H4 (cell line): ENCODE measurements at regions not wholly inside any gene's neighbourhood (a gene's known extent, or its start where the extent isn't known, plus 50 kb on each side); places are given as distances from the start of the nearest gene placed in this dataset.

Source experiments
- DNase-seq: peaks from one replicate; pipeline ENCODE4 v3.0.0-alpha.2; 2015; ENCODE audit warnings: low spot score

DNA sequence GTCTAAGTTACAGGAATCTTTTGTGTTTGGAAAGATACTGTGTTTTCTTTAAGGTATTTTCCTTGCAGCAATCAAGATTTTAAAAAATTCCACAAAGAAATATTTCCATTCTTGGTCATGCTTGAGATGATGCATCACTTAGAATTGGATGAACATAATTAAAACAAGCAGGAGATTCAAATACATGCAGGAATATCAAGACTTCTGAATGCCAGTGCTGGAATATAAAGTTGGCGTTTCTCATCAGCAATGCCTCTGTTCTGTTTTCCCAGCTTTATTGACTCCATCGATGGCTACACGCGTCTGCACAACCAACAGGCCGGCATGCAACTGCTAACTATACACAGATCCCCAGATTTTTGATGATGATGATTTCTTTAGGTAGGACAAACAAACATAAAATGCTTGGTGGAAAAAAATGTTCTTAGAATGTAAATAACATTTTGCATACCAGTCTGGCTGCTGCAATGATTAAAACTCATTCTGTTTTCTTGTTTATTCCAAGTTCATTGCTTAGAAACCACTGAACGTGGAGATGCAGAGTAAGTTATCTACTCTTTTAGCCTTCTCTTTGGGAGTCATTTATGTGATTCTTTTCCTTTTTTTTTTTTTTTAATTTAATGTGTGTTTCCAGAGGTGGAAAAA, 91.3 kb upstream of the FAM171A1 start:
- DNase-seq = no peak

DNA sequence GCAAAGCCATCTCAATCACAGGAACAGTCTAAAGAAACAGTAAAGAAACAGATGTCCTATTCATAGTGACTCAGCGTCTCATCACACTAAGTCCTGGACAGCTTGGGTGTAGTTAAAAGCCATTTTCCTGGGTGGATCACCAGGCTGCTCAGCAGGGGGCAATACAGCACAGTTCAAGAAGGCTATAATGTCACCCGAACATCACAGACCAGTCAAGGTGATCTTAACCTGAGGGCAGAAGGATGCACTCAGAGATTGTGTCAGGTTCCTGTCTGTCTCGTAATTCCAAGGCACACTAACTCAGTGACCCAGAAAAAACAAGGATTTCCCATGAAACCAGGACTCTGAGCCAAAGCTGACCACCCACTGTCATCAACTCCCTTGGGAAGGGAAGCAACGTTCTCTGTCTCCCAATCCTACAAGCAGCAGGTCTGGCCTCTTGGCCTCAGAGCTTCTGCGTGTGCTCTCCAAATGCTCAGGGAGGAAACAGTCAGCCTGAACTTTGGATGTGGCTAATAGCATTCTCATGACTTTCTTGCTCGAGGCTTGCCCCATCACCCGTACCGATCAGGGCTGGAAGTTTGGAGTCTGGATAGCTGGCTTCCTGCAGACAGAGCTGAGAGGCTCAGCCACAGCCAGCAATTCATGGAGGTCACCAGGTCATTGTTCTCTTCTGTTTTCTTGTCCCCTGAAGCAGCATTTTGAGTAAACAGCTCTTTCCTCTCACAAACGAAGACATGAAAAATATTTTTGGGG, 90.4 kb upstream of the FAM171A1 start:
- DNase-seq = peak; percentile 46

DNA sequence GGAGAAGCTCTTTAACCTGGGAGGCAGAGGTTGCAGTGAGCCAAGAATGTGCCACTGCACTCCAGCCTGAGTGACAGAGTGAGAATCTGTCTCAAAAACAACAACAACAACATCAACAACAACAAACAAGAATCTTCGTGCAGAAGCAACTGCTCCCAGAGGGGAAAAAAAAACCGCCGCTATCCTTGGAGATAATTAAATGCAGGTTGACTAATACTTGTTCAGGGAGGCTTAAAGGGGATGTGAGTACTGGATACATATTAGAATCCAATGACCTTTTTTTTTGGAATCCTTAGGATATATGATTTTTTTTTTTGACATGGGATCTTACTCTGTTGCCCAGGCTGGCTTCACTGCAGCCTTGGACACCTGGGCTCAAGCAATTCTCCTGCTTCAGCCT, 89.6 kb upstream of the FAM171A1 start:
- no peak for DNase-seq

DNA sequence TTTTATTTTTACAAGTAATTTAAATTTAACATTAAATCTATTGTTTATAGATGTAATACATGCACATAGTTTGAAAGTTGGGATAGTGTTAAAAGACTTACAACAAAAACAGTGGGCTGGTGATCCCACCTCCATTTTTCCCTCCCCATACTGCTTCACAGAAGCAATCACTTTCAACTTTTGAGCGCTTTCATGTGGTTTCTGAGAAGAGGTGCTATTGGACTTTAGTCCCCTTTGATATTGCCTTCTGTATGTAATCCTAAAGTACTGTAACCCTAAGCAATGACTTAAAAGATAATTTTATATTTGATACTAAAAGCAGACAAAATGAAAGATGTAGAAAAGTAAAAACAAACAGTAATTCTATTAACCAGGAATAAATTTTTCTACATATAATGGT, 88.1 kb upstream of the FAM171A1 start:
- no peak for DNase-seq

DNA sequence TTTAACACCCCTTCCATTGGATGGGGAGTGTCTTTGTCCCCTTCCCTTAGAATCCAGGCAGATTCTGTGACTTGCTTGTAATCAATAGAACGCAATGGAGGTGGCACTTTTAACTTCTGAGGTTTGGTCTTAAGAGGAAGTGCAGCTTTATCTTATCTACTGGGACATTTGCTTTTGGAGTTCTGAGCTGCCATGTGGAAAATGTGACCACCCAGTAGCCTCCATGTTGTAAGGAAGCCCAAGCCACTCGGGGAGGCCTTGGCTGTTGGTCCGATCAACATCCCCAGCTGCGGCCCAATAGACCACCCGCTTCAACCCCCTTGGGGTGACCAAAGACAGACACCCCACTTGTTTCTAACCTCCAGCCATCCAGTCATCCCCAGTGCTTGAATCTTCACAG, 86.3 kb upstream of the FAM171A1 start:
- no peak for DNase-seq

DNA sequence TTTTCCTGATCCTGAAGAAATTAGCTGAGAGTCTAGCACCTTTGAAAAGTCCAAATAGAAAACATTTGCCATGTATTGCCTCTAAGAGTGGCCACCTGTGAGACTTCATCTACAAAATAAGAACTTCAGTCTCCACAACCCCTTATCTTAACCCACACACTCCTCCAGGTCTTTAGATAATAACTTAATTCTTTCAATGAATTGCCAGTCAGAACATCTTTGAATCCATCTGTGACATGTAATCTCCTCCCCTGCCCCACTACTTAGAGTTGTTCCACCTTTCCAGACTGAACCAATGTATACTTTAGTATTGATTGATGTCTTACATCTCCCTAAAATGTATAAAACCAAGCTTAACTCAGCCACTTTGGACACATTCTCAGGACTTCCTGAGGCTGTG, 84.4 kb upstream of the FAM171A1 start:
- DNase-seq = no peak

DNA sequence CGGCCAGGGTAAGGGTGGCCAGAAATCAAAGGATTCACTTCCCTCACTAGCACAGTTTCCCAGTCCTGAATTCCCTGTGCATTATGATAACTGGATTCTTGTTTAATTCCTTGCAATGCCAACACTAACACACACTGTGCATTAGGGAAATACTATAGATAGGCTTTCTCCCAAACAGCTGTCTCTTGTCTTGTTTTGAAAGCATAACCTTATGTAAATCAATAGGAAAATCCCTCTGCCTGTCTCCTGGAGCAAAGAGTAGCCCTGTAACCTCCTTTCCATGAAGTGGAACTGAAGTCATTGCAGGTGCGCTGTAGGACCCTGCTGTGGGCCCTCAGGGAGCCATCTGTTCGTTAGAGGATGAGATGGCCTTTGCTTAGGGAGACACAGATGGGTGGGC, 82.8 kb upstream of the FAM171A1 start:
- DNase-seq = no peak

DNA sequence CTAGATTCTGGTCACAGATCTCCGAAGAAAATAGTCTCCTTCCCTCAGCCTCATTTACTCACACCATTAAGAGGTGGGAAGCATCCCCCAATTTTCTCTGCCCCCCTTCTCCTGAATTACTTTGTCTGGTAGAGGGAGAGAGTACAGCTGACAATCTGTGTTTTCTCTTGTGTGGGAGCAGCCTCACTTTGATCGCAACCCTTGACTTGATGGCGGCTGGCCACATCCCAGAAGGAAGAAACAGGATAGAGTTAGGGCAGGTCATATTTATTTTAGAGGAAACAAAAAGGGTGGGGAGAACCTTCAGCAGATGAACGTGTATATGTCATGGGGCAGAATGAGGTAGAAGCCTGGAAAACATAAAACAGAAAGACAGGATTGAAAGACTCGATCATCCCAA, 82.4 kb upstream of the FAM171A1 start:
- DNase-seq = no peak

DNA sequence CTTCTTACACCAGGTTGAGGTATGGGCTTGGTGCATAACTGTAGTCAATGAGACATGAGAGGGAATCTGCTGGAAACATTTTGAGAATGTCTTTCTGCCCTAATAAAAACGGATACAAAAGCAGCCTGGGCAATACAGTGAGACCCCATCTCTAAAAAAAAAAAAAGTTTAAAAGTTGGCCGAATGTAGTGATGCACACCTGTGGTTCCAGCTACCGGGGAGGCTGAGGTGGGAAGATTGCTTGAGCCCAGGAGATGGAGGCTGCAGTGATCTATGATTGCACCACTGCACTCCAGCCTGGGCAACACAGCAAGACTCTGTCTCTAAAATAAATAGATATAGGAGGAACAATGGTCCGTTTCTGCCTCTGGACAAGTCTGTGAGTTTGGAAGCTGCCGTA, 81.5 kb upstream of the FAM171A1 start:
- no peak for DNase-seq

DNA sequence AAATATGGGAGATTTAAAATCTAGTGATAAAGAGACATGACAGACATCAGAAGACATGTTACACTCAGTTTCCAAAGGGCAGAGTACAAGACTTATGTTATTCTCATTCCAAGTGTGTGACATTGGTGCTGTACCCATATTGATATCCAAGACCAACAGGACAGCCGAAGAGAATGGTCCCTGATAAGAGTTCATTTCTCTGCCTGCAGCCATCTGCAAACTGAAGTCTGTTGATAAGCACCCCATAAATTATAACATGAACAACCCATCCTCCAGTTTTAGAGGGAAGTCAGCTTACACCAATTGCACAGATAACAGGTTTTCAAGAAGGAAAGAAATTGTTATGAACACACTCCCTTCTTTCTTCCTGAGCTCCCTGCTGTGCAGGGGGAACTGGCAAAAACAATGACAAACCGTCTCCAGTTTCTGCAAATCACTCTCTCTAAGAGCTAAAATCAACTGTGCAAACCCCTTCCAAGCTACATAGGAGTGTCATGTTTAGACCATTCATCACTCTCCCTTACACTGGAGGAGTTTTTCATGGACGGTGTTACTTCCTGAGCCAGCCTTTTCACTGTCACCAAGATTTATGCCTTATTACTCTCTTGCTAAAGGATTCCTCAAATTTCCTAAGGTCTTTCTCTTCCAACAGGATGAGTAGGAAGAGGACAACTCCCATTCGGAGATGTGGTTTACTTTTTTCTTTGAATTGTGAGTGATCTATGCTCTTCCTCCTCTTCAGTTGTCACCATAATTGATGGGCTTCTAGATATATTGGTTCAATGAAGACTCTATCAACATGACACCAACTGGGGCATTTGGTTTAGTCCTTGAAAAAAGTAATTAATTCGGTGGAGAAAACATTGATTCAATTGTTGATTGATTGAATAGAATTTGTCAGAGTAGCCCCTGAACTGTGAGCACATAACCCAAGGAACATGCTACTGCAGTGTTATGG, 80.3 kb upstream of the FAM171A1 start:
- no peak for DNase-seq

DNA sequence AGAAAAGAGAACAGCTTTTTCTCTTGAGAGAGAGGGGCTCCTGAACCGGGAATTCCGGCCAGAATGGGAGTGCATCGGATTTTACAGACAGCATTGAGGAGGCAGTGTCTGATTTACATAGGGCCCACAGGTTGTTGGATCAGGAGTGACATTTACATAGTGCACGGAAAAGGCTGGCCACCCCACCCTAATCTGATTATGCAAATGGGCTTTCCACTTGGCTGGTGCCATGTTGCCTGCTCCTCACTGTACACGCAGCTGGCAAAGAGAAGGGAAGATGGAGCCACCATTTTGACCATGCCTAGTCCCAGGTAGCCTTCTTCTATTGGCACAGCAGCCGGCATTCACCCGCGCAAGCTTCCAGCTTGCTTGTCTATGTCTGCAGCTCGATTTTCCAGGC, 77.5 kb upstream of the FAM171A1 start:
- no peak for DNase-seq

DNA sequence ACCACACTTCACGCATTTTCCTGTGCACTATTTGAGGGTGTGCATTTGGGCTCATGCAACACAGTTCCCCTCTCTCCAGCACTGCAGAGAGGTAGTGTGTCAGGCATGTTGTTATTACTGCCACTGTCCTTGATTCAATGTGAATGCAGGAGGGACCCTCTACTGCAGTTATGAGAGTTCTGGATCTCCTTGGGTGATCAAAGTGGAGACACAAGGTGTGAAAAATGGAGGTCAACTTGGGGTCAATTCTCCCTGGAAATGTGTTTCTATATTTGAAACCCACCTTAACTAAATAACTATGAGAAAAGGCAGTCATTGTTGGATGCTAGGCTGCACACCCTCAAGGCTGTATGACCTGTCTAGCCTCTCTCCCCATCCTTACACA, 73.9 kb upstream of the FAM171A1 start:
- DNase-seq = no peak

DNA sequence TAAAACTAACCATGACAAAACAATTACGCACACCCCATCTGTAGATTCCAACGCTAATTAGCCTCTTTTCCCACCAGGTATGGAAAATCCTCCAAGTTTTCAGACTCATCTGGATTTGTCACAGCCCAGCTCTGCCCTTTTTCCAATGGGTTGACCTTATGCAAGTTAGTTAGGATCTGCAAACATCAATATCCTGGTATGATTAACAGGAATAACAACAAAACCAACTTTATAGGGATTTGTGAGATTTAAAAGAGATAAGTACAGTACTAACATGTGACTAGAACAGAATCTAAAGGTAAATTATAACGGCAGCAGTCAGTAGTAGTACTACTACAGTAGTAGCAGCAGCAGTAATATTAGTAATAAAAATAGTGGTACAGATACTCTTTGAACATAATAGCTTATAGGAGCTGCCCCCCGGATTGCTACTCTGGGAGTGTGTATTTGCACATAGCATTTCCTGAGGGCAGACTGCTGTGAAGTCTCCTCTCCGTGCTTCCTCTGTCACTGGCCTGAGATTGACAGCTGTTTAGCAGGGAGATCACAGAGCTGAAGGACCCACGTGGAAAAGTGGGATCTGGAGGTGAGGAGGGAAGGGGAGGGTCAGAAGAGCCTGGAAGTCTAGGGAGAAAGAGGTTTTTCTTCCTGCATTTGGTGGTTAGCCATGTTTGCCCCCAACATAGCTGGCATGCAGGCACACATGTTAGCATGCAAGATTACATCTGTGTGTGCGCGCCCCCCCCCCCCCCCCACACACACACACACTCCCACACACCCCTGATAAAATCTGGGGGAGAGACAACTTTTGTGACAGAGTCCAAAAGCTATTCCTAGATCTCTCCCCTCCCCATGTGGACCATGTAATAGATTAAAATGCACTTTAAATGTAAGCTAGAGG, 73.3 kb upstream of the FAM171A1 start:
- DNase-seq = no peak

DNA sequence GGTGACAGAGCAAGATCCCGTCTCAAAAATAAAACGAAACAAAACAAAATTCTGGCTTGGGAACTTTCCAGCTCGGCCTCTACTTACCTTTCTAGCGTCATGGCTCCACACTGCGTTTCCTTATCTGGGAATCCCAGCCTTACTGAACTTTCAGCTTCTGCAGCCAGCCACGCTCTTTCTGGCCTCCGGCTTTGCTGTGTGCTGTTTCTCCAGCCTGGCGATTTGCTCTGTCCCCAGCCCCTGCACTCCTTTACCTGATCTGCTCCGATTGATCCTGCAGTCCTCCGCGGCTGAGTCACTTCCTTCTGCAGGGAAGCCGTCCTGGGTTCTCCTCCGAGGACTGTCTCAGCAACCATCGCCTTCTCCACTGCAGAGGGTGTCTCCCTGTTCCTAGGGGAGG, 71.0 kb upstream of the FAM171A1 start:
- DNase-seq = no peak

DNA sequence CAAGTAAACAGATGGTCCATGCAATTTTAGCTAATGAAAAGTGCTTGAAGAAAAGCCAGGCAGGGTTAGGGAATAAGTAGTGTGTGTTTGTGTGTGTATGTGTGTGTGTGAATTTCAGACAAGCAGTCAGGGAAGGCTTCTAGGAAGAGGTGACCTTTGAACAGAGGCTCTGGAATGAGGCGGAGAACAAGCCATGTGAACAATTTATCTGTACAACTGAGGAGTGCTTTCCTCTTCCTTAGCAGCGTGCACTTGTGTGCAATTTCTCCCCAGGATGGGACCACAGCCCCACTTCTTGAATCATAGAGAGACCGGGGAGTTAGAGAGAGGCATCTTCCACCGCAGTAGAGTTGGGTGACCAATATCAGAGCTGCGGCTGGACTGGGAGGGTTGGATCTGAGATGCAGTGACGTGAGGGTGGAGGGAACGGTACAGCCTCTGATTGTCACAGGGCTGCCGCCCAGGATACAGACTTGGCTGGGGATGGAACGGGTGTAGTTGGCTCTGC, 69.2 kb upstream of the FAM171A1 start:
- no peak for DNase-seq

DNA sequence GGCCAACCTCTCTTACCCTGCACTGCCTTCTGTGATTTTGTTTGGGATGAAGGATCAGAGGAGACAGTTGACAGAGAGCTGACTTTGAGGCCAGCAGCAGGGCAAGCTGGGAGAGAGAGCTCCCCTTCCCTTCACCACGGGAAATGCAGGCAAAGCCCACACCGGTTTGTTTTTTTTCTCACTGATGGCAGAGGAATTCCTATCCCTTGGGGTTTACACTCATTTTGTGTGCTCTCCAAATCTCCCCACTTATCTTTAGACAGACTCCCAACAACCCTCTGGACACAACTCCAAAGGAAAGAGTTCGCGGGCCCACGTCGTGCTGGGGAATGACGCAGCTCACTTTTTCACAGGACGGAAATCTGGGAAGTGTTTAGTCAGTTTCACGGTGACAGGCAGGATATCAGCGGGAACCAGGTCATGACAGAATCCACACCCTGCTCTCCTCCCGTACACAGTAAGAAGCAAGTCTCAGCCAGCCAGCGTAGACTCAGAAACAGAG, 68.3 kb upstream of the FAM171A1 start:
- peak; percentile 17 for DNase-seq

DNA sequence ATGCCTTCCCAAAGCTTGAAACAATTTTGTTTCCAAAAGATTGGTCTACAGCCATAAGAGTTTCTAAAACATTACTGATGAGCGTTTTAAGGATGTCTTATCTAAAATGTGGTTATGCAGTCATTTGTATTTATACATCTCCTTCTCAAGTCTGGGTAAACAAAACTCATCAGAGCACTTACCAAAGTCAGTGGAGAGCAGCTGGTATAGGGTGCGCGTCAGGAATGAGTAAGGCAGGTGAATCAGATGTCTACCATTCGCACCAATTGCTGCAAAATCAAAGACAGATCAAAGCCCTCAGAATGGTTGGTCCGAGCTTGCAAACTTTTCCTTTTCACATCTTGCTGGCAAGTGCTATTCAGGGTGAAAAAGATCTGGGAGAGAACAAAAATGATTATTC, 65.6 kb upstream of the FAM171A1 start:
- DNase-seq = no peak

DNA sequence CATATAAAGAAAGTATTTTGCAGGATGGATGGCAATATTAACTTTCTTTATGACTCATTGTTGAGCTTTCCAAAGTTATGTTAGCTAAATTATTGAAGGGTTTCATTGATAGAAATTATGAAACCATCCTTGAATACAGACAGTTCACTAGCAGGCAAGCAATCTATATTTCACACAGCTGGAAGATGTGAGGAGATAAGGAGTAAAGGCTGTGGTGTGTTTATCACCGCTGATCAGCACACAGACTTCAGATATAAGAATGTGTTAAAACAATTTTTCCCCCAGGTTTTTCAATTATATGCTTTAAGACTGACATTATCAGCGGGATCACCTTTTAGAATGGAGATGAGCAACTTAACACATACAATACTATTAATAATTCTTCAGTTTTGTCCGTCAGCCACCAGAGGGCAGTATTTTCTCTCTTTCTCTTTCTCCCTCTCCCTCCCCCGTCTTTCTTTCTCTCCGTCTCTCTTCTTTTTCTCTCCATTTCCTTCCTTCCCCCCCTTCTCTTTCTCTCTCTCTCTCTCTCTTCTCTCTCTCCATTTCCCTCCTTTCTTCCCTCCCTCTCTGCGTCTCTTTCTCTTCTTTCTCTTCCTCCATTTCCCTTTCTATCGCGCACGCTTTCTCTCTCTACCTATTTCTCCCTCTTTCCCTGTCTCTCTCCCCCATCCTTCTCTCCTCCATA, 62.9 kb upstream of the FAM171A1 start:
- DNase-seq = peak; percentile 27

DNA sequence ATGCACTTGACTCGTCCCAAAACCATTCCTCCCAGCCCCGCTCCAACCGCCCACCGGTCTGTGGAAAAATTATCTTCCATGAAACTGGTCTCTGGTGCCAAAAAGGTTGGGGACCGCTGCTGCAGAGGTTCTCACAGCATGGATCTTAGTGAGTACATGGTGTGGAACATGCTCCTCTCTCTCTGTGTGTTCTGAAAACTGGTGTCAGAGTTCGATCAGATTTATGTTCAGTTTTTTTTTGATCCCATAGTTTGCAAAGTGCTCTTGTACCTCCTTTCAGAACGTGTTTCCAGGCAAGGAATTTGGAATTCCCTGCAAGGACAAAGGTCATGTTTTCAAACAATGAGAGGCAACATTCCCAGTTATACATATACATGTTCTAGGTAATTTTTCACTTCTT, 61.2 kb upstream of the FAM171A1 start:
- no peak for DNase-seq

DNA sequence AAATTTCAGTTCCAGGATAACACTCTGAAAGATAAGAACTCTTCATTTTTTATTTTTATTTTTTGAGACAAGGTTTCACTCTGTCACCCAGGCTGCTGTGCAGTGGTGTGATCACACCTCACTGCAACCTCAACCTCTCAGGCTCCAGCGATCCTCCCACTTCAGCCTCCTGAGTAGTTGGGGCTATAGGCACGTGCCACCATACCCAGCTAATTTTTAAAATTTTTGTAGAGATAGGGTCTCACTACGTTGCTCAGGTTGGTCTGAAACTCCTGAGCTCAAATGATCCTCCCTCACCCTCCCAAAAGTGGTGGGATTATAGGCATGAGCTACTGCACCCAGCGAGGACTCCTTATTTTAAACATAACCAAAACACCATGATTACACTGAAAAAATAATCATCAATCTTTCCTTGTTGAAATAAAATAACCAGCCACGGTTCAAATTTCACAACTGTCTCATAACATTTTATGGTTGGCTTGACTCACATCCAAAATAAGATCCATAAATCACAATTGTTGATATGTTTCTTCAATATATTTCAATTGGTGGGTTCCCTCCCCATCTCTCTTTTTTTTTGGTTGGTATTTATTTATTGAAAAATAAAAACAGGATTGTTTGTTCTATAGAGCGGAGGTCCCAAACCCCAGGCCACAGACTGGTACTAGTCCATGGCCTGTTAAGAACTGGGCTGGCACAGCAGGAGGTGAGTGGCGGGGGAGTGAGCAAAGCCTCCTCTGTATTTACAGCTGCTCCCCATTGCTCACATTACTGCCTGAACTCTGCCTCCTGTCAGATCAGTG, 60.1 kb upstream of the FAM171A1 start:
- no peak for DNase-seq
